ENCODE measurements at regions not wholly inside any gene's neighbourhood (a gene's known extent, or its start where the extent isn't known, plus 50 kb on each side); places are given as distances from the start of the nearest gene placed in this dataset.

DNA sequence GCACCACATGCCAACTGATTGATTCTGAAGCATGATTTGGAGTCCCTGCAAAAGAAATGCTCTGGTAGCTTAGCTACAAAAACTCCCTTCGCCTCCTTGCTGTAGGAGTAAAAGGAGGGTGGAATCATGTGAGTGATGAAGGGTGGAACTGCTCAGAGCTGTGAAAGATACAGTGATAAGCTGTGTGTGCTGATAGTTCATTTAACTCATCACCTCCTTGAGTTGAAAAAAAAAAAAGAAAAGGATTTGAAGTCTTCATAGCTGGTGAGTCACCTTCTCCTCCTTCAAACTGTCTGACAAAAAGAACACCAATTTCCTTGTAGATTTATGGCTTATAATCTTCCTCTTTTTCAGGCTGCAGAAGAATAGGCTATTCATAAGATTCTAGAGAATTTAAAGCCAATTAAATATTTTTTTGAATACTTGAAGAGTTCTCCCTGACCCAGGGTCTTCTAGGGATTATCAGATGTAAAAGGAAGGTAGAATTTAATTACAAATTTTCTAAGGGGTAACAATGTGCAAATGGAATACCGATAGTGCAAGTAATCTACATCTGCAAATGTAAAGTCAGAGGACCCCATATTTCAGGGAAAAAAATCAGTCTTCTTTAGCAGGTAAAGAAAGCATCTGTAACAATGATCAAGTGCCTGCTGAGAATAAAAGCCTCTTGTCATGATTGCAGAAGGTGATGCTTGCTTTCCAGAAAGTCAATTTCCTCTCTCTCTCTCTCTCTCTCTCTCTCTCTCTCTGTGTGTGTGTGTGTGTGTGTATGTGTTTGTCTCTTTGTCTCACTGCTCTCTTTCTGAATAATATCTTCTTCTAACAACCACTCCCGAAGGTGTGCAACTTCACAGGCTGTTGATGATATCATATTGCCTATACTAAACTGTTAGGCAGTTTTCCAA lies 208.8 kb upstream of the VEGFC start:
- no peaks in the 10 kb centered on the region for H3K27me3 Mint-ChIP-seq (ENCODE audit: low read depth, poor library complexity)
- TF ChIP-seq CTCF (IDR thresholded peaks at IDR 0.05), result no peak
- no peak for DNase-seq
- no peak overlapping the region for H3K27ac Mint-ChIP-seq
- H3K4me3 Mint-ChIP-seq, result no peak overlapping the region
- peaks cover 5% of the 10 kb centered on the region for H3K9me3 Mint-ChIP-seq
- H3K4me1 Mint-ChIP-seq, result no peaks in the 10 kb centered on the region
- no peaks in the 10 kb centered on the region for H3K36me3 Mint-ChIP-seq (ENCODE audit: low read depth)

DNA sequence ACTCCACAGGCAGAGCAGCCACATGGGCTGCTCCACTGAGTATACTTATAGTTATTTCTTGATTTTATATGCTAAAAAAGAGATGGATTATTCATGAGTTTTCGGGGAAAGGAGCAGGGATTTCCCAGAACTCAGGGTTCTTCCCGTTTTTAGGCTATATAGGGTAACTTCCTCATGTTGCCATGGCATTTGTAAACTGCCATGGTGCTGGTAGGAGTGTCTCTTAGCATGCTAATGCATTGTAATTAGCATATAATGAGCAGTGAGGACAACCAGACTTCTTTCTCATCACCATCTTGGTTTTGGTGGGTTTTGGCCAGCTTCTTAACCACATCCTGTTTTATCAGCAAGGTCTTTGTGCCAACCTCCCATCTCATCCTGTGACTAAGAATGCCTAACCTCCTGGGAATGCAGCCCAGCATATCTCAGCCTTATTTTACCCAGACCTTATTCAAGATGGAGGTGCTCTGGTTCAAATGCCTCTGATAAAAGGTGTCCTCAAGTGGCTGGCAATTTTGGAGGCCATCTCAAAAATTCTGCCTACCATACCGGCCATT lies 213.0 kb upstream of the VEGFC start:
- no peak overlapping the region for H3K4me3 Mint-ChIP-seq
- no peak overlapping the region for H3K27ac Mint-ChIP-seq
- H3K9me3 Mint-ChIP-seq, result no peaks in the 10 kb centered on the region
- no peak for TF ChIP-seq CTCF (IDR thresholded peaks at IDR 0.05)
- no peaks in the 10 kb centered on the region for H3K4me1 Mint-ChIP-seq
- peaks cover 4% of the 10 kb centered on the region for H3K27me3 Mint-ChIP-seq (ENCODE audit: low read depth, poor library complexity)
- no peak for DNase-seq
- H3K36me3 Mint-ChIP-seq (ENCODE audit: low read depth), result no peaks in the 10 kb centered on the region

GRCh38 chr4:177006331-177006730 lies 213.6 kb upstream of the VEGFC start:
- H3K36me3 Mint-ChIP-seq (ENCODE audit: low read depth), result no peaks in the 10 kb centered on the region
- DNase-seq, result no peak
- H3K27me3 Mint-ChIP-seq (ENCODE audit: low read depth, poor library complexity), result peaks cover 4% of the 10 kb centered on the region
- H3K27ac Mint-ChIP-seq, result no peak overlapping the region
- no peaks in the 10 kb centered on the region for H3K9me3 Mint-ChIP-seq
- TF ChIP-seq CTCF (IDR thresholded peaks at IDR 0.05), result no peak
- H3K4me3 Mint-ChIP-seq, result no peak overlapping the region
- H3K4me1 Mint-ChIP-seq, result no peaks in the 10 kb centered on the region

- no peak overlapping the region for H3K27ac Mint-ChIP-seq
- DNase-seq, result no peak
- no peak for TF ChIP-seq CTCF (IDR thresholded peaks at IDR 0.05)
- no peaks in the 10 kb centered on the region for H3K4me1 Mint-ChIP-seq
- no peaks in the 10 kb centered on the region for H3K36me3 Mint-ChIP-seq (ENCODE audit: low read depth)
- no peak overlapping the region for H3K4me3 Mint-ChIP-seq
- peaks cover 10% of the 10 kb centered on the region for H3K9me3 Mint-ChIP-seq
- H3K27me3 Mint-ChIP-seq (ENCODE audit: low read depth, poor library complexity), result peaks cover 4% of the 10 kb centered on the region
Measured at GRCh38 chr4:177008071-177008835, 215.5 kb upstream of the VEGFC start.

- H3K4me1 Mint-ChIP-seq, result no peaks in the 10 kb centered on the region
- no peak for DNase-seq
- peaks cover 16% of the 10 kb centered on the region for H3K9me3 Mint-ChIP-seq
- H3K36me3 Mint-ChIP-seq (ENCODE audit: low read depth), result no peaks in the 10 kb centered on the region
- H3K27me3 Mint-ChIP-seq (ENCODE audit: low read depth, poor library complexity), result peaks cover 4% of the 10 kb centered on the region
- H3K27ac Mint-ChIP-seq, result no peak overlapping the region
- H3K4me3 Mint-ChIP-seq, result no peak overlapping the region
- TF ChIP-seq CTCF (IDR thresholded peaks at IDR 0.05), result no peak
Measured at GRCh38 chr4:177008836-177009501, 216.2 kb upstream of the VEGFC start.

Data from nephron progenitor cell (in vitro differentiated cells).